ENCODE measurements at regions not wholly inside any gene's neighbourhood (a gene's known extent, or its start where the extent isn't known, plus 50 kb on each side); places are given as distances from the start of the nearest gene placed in this dataset.

DNA sequence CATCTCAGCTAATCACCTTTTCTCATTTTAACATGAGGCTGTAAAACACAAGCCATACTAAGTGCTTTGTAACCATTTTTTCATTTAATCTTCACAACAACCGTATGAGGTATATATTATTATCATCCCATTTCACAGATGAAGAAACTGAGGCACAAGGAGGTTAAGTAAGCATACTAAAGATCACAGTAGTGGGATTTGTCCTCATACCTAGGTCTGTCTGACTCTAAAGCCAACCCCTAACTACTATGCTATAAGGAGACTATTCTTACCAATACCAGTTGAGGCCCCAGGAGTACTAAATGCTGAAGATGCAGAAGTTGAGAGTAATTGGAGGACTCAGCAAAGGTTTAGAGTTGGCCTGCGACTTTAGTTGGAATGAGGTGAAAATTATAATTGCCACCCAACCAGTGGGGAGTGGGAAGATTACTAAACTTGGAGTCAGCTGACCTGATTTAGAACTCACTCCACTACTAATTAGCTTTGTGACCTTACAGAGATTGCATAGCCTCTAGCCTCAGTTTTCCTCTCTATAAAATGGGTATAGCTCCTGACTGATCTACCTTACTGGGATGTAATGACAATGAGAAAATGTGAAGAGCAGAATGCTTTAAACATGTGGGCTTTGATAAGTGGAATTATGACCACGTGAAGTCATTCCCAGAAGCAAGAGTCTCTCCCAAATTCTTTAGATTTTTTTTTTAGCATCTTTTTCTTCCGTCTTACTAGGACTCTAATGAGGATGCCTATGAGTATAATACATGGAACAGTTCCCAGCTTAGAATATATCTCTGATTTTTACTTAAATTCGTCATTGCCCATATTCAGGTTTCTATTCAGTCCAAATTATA is 85.8 kb upstream of the IPO9 start:
- no peak for DNase-seq (ENCODE audit: low read depth in 2 of 2, low spot score in 1 of 2)

GRCh38 chr1:201745023-201745422 is 83.9 kb upstream of the IPO9 start:
- no peak for DNase-seq (ENCODE audit: low read depth in 2 of 2, low spot score in 1 of 2)

DNA sequence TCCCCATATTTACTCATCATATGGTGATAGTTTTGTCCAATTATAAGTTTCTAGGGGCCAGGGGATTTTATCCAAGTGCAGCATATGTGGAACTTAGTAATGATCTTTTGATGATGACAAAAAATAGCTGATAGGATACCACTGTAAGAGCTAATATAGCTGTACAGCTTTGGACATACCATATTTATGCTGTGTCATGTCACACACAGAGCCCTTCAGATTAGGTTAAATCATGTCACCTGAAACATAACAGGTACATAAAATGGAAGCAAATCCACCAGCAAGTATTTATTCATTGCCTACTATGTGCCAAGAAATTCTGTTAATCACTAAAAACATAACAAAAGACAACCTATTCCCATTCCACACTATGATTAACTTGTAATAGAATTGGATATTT is 82.8 kb upstream of the IPO9 start:
- DNase-seq (ENCODE audit: low read depth in 2 of 2, low spot score in 1 of 2), result no peak

- DNase-seq (ENCODE audit: low read depth in 2 of 2, low spot score in 1 of 2), result no peak
Measured at GRCh38 chr1:201747261-201747660, 81.7 kb upstream of the IPO9 start.

DNA sequence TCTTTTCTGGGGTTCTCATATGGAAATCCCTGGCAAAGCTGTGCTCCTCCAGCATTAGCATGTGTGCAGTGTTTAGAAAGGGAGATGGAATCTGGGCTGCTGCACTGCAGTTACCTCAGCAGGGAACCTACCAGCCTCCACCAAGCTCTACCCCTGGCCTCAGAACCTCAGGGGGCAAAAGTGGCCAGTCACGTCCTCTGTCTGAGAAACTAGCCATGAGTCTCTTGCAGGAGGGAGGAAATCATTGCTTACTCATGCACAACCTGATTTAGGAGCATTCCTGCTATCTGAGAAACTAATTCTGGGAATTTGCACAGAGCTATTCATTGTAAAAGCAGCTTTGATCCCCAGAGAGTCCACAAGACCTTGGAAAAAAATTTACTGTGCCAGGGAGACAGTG is 80.6 kb upstream of the IPO9 start:
- DNase-seq (ENCODE audit: low read depth in 2 of 2, low spot score in 1 of 2), result no peak

- DNase-seq (ENCODE audit: low read depth in 2 of 2, low spot score in 1 of 2), result no peak
Measured at GRCh38 chr1:201749059-201749690, 79.8 kb upstream of the IPO9 start.

GRCh38 chr1:201750120-201750519 is 78.8 kb upstream of the IPO9 start:
- DNase-seq (ENCODE audit: low read depth in 2 of 2, low spot score in 1 of 2), result no peak

- DNase-seq (ENCODE audit: low read depth in 2 of 2, low spot score in 1 of 2), result no peak
Measured at GRCh38 chr1:201750934-201751333, 78.0 kb upstream of the IPO9 start.

GRCh38 chr1:201751872-201752271 is 77.1 kb upstream of the IPO9 start:
- DNase-seq (ENCODE audit: low read depth in 2 of 2, low spot score in 1 of 2), result no peak

- DNase-seq (ENCODE audit: low read depth in 2 of 2, low spot score in 1 of 2), result no peak
Measured at GRCh38 chr1:201752333-201752732, 76.6 kb upstream of the IPO9 start.

DNA sequence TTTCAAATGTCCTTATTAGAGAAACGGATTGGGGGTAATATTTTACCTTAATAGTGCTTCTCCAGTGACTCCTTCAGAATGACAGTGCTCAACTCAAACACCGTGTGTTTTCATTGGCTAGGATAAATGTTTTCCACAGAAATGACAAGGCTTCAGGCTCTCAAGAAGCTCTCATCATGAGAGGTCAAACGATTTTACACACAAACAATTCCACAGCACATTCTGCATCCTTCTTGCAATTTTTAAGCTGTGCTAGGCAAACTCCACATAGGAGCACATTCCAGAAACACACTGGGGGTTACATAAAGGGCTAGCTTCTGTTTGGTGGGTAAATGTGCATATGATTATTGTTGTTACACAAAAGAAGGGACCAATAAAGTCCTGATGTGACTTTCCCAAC is 75.5 kb upstream of the IPO9 start:
- DNase-seq (ENCODE audit: low read depth in 2 of 2, low spot score in 1 of 2), result no peak

GRCh38 chr1:201754353-201754752 is 74.6 kb upstream of the IPO9 start:
- DNase-seq (ENCODE audit: low read depth in 2 of 2, low spot score in 1 of 2), result no peak

DNA sequence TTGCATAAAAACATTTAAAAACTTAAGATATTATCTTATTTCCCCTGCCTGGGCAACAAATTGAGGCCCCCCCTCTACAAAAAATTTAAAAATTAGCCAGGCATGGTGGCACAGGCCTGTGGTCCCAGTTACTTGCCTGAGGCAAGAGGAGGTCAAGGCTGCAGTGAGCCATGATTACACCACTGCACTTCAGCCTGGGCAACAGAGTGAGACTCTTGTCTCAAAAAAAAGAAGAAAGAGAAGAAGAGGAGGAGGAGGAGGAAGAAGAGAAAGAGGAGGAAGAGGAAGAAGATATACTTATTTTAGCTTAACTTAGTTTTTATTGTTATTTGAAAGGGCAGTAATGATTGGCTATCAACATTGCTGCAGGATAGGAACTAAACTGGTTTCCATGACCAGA is 73.8 kb upstream of the IPO9 start:
- no peak for DNase-seq (ENCODE audit: low read depth in 2 of 2, low spot score in 1 of 2)

GRCh38 chr1:201756406-201756805 is 72.6 kb upstream of the IPO9 start:
- DNase-seq (ENCODE audit: low read depth in 2 of 2, low spot score in 1 of 2), result no peak

GRCh38 chr1:201758499-201759050 is 70.4 kb upstream of the IPO9 start:
- DNase-seq (ENCODE audit: low read depth in 2 of 2, low spot score in 1 of 2), result no peak

- no peak for DNase-seq (ENCODE audit: low read depth in 2 of 2, low spot score in 1 of 2)
Measured at GRCh38 chr1:201759194-201759815, 69.7 kb upstream of the IPO9 start.

DNA sequence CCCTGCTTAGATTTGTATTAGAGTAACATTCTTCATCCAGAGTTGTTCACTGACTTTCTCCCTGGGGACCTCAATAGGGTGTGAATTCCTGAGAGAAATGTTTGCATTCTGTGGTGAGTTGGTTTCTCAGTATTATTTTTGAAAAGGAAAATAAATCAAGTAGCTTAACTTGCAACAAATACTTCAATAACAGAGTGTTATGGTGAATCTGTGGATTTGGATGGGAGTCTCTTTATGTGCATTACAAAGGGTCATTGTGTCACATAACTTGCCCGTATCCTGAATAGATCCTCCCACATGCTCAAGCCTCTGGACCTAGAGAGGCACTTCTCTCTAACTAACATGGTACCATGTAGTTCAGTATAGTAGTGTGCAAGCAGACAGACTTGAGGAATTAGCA is 68.4 kb upstream of the IPO9 start:
- no peak for DNase-seq (ENCODE audit: low read depth in 2 of 2, low spot score in 1 of 2)

- DNase-seq (ENCODE audit: low read depth in 2 of 2, low spot score in 1 of 2), result no peak
Measured at GRCh38 chr1:201761178-201761577, 67.8 kb upstream of the IPO9 start.

DNA sequence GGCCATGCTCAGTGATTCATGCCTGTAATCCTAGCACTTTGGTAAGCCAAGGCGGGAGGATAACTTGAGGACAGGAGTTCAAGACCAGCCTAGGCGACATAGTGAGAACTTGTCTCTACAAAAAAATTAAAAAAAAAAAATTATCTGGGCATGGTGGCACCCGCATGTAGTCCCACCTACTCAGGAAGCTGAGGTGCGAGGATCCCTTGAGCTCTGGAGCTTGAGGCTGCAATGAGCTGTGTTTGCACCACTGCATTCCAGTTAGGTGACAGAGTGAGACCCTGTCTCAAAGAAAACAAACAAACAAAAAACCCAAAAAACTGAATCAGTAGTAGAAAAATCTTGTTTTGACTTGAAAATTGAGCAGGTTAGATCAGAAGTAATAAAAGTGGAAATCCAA is 67.1 kb upstream of the IPO9 start:
- DNase-seq (ENCODE audit: low read depth in 2 of 2, low spot score in 1 of 2), result no peak

DNA sequence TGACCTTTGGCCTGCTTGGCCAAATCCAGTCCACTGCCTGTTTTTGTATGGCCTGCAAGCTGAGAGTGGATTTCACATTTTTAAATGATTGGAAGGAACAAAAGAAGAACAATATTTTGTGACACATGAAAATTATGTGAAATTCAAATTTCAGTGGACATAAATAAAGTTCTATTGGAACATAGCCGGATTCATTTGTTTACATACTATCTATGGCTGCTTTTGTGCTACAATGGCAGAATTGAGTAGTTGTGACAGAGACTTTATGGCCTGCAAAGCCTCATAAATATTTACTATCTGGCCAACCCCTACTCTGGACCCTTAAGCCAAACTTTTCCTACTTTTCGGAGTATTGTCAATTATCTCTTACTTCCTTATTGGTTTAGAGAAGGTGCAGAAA is 66.6 kb upstream of the IPO9 start:
- no peak for DNase-seq (ENCODE audit: low read depth in 2 of 2, low spot score in 1 of 2)

DNA sequence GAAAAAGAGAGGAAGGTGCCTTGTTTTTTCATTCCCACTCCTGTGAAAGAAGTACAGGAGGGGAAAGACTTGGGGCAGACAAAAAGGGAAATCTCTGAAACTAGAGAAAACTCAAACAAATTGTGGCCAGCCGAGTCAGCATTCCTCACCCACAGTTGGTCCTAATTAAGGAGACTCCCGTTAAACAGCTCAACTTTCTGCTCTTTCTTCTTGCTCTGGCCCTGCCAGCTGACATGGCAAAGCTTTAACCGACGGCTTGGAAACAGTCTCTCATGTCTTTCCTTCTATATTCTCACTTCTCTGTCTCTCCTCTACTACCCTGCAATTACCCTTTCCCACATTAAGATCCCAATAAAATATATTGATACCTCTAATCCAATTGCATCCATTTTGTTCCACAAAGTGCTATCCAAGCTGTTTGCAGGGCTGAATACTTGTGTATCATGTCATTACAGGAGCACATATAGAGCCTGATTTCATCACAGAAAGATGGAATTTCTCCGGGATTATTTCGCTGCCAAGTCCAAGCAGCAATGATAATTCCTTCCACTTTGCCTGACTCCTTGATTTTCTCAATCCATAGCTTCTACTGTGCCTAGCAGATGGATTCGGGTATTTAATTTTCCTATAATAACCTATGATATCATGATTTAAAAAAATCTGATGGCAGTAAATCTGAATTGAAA is 65.4 kb upstream of the IPO9 start:
- DNase-seq (ENCODE audit: low read depth in 2 of 2, low spot score in 1 of 2), result no peak

DNA sequence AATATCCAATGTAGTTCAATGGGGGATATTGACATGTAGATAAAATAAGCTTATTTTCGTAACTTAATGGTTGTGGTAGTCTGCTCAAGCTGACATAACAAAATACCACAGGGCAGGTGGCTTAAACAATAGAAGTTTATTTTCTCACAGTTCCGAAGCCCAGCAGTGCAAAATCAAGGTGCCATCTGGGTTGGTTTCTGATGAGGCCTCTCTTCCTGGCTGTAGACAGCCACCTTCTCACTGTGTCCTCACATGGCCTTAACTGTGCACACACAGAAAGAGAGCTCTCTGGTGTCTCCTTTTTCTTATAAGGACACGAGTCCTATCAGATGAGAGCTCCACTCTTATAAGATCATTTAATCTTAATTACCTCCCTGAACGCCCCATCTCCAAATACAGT is 64.8 kb upstream of the IPO9 start:
- DNase-seq (ENCODE audit: low read depth in 2 of 2, low spot score in 1 of 2), result no peak
